Loucy (cell line): ENCODE measurements at regions not wholly inside any gene's neighbourhood (a gene's known extent, or its start where the extent isn't known, plus 50 kb on each side); places are given as distances from the start of the nearest gene placed in this dataset.
"Not testable (repeated sequence)": the region's sequence is repeated elsewhere in the genome, so short reads cannot be mapped to it uniquely, and the experiment has no call there.

Source experiments
- H2AFZ ChIP-seq: fragments of 200-600 bp; sonication (generic); 2 replicates; pipeline ENCODE4 v1.6.0; 2016; ENCODE audit warnings: antibody characterized with exemption, mild to moderate bottlenecking, low read length, moderate library complexity
- H3F3A ChIP-seq: fragments of 200-600 bp; 2 replicates; pipeline ENCODE4 v1.6.0; 2016; ENCODE audit warnings: antibody characterized with exemption, low read depth, mild to moderate bottlenecking
- H3K27me3 ChIP-seq: fragments of 200-600 bp; sonication (generic); 2 replicates; pipeline ENCODE4 v1.6.1; 2014; ENCODE audit warnings: low read length, mild to moderate bottlenecking; ENCODE audit not compliant: insufficient read depth, poor library complexity, severe bottlenecking
- H3K36me3 ChIP-seq: fragments of 200-600 bp; sonication (generic); 2 replicates; pipeline ENCODE4 v1.6.1; 2016; ENCODE audit warnings: low read length; ENCODE audit not compliant: insufficient read depth
- H3K4me1 ChIP-seq: fragments of 200-600 bp; sonication (generic); 2 replicates; pipeline ENCODE4 v1.5.1; 2014; ENCODE audit warnings: low read length, mild to moderate bottlenecking; ENCODE audit not compliant: insufficient read depth, poor library complexity, severe bottlenecking
- H3K4me2 ChIP-seq: fragments of 200-600 bp; sonication (generic); 2 replicates; pipeline ENCODE4 v1.6.0; 2014; ENCODE audit warnings: antibody characterized with exemption, low read length, low read depth, mild to moderate bottlenecking; ENCODE audit not compliant: poor library complexity, severe bottlenecking
- H3K4me3 ChIP-seq: fragments of 200-600 bp; sonication (generic); 2 replicates; pipeline ENCODE4 v1.5.1; 2014; ENCODE audit warnings: low read length, mild to moderate bottlenecking, mixed read lengths; ENCODE audit not compliant: poor library complexity, severe bottlenecking
- H3K79me2 ChIP-seq: fragments of 200-600 bp; sonication (generic); 2 replicates; pipeline ENCODE4 v1.6.1; 2014; ENCODE audit warnings: low read length; ENCODE audit not compliant: insufficient read depth
- H3K9ac ChIP-seq: fragments of 200-600 bp; sonication (generic); 2 replicates; pipeline ENCODE4 v1.6.0; 2014; ENCODE audit warnings: mild to moderate bottlenecking, low read depth, low read length, moderate library complexity; ENCODE audit not compliant: poor library complexity, severe bottlenecking
- H3K9me2 ChIP-seq: fragments of 200-600 bp; sonication (generic); replicated peaks from 2 replicates; pipeline ENCODE4 v1.6.1; 2016; ENCODE audit warnings: low read depth, low read length, mixed read lengths
- H3K9me3 ChIP-seq: fragments of 200-600 bp; sonication (generic); 2 replicates; pipeline ENCODE4 v1.6.1; 2014; ENCODE audit warnings: mild to moderate bottlenecking, antibody characterized with exemption, low read length, low read depth; ENCODE audit not compliant: insufficient read depth
- H4K20me1 ChIP-seq: fragments of 200-600 bp; sonication (generic); 2 replicates; pipeline ENCODE4 v1.6.0; 2014; ENCODE audit warnings: antibody characterized with exemption, low read length, mild to moderate bottlenecking; ENCODE audit not compliant: insufficient read depth, poor library complexity, severe bottlenecking
- CTCF ChIP-seq: fragments of 200-600 bp; sonication (generic); conservative IDR thresholded peaks from 2 replicates; pipeline ENCODE4 v1.5.1; 2014; ENCODE audit warnings: mild to moderate bottlenecking, antibody characterized with exemption, low read length
- EZH2phosphoT487 ChIP-seq: fragments of 200-600 bp; IDR thresholded peaks from 2 replicates; pipeline ENCODE4 v1.6.1; 2018; ENCODE audit warnings: antibody characterized with exemption, mild to moderate bottlenecking, moderate library complexity, borderline replicate concordance

GRCh38 chr3:168794427-168794826, 698.7 kb upstream of the GOLIM4 start:
- no peak for TF ChIP-seq EZH2phosphoT487
- no peak for TF ChIP-seq CTCF
- H2AFZ ChIP-seq, result no peak overlapping the region
- no peaks in the 10 kb centered on the region for H4K20me1 ChIP-seq
- H3K9ac ChIP-seq, result no peak overlapping the region
- no peak overlapping the region for H3K4me2 ChIP-seq
- H3F3A ChIP-seq, result no peaks in the 10 kb centered on the region
- H3K27me3 ChIP-seq, result no peaks in the 10 kb centered on the region
- no peaks in the 10 kb centered on the region for H3K9me3 ChIP-seq
- H3K79me2 ChIP-seq, result no peaks in the 10 kb centered on the region
- H3K9me2 ChIP-seq, result no peaks in the 10 kb centered on the region
- no peaks in the 10 kb centered on the region for H3K4me1 ChIP-seq
- H3K36me3 ChIP-seq, result no peaks in the 10 kb centered on the region
- no peak overlapping the region for H3K4me3 ChIP-seq

- no peaks in the 10 kb centered on the region for H4K20me1 ChIP-seq
- H3K9me3 ChIP-seq, result no peaks in the 10 kb centered on the region
- H3K9ac ChIP-seq, result no peak overlapping the region
- no peak overlapping the region for H2AFZ ChIP-seq
- no peak overlapping the region for H3K4me3 ChIP-seq
- H3F3A ChIP-seq, result no peaks in the 10 kb centered on the region
- H3K9me2 ChIP-seq, result no peaks in the 10 kb centered on the region
- H3K4me1 ChIP-seq, result no peaks in the 10 kb centered on the region
- no peaks in the 10 kb centered on the region for H3K27me3 ChIP-seq
- no peaks in the 10 kb centered on the region for H3K36me3 ChIP-seq
- H3K4me2 ChIP-seq, result no peak overlapping the region
- TF ChIP-seq CTCF (no peak), EZH2phosphoT487 (no peak)
- no peaks in the 10 kb centered on the region for H3K79me2 ChIP-seq
Observed at GRCh38 chr3:168782193-168782592, 686.5 kb upstream of the GOLIM4 start.

- H3K4me2 ChIP-seq, H3K27me3 ChIP-seq, H3K9me2 ChIP-seq, H3K9me3 ChIP-seq, H3K4me3 ChIP-seq, H3K4me1 ChIP-seq, H3K9ac ChIP-seq, H3K79me2 ChIP-seq, H2AFZ ChIP-seq, H3K36me3 ChIP-seq, H4K20me1 ChIP-seq, H3F3A ChIP-seq: not testable (repeated sequence)
Observed at GRCh38 chr3:168779970-168780645, 684.4 kb upstream of the GOLIM4 start.

GRCh38 chr3:168753724-168754123, 658.0 kb upstream of the GOLIM4 start:
- H3K4me1 ChIP-seq, result no peaks in the 10 kb centered on the region
- no peaks in the 10 kb centered on the region for H3K36me3 ChIP-seq
- no peak overlapping the region for H3K4me3 ChIP-seq
- H2AFZ ChIP-seq, result no peak overlapping the region
- no peaks in the 10 kb centered on the region for H3K79me2 ChIP-seq
- no peak overlapping the region for H3K4me2 ChIP-seq
- no peaks in the 10 kb centered on the region for H4K20me1 ChIP-seq
- no peak overlapping the region for H3K9ac ChIP-seq
- H3K9me2 ChIP-seq, result no peaks in the 10 kb centered on the region
- no peak for TF ChIP-seq EZH2phosphoT487
- no peak for TF ChIP-seq CTCF
- no peaks in the 10 kb centered on the region for H3K27me3 ChIP-seq
- no peaks in the 10 kb centered on the region for H3K9me3 ChIP-seq
- no peaks in the 10 kb centered on the region for H3F3A ChIP-seq
